Suprapubic skin (tissue), 3 donors: ENCODE measurements at regions not wholly inside any gene's neighbourhood (a gene's known extent, or its start where the extent isn't known, plus 50 kb on each side); places are given as distances from the start of the nearest gene placed in this dataset.

ENCODE experiments used
- POLR2A ChIP-seq, 2 donors: fragments of 450-650 bp; IDR thresholded peaks; one replicate each; pipeline ENCODE4 v1.6.1; 2017; ENCODE audit warnings: antibody characterized with exemption in 2 of 2, mild to moderate bottlenecking in 2 of 2, moderate library complexity in 2 of 2
- TF ChIP-seq, protein P1 (sequence below), 2 donors: fragments of 200-600 bp in 1 of 2; fragments of 450-650 bp in 1 of 2; sonication (generic) in 1 of 2; IDR thresholded peaks; one replicate each; pipeline ENCODE4 v1.5.1; 2016 to 2019; ENCODE audit warnings: antibody characterized with exemption in 2 of 2, mild to moderate bottlenecking in 1 of 2, moderate library complexity in 1 of 2

DNA sequence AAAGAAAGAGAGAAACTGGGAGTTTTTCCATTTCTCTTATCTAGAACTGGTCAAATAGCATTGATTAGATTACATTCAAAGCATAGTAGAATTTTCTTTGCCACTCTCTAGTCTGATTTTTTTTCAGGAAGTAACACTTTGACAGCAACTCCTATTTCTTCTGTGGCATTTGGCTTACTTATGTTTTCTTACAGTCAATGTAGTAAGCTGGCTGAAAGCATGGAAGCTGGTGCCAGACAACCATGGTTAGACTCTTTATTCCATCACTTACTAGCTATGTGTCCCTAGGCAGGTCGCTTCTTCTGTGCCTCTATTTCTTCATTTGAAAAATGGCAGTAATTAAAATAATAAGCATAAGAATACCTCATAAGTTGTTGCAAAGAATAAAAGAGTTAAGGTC lies 54.2 kb upstream of the OPRM1 start:
- TF ChIP-seq POLR2A (IDR thresholded peaks at IDR 0.05): no peak
- TF ChIP-seq, protein P1, sequence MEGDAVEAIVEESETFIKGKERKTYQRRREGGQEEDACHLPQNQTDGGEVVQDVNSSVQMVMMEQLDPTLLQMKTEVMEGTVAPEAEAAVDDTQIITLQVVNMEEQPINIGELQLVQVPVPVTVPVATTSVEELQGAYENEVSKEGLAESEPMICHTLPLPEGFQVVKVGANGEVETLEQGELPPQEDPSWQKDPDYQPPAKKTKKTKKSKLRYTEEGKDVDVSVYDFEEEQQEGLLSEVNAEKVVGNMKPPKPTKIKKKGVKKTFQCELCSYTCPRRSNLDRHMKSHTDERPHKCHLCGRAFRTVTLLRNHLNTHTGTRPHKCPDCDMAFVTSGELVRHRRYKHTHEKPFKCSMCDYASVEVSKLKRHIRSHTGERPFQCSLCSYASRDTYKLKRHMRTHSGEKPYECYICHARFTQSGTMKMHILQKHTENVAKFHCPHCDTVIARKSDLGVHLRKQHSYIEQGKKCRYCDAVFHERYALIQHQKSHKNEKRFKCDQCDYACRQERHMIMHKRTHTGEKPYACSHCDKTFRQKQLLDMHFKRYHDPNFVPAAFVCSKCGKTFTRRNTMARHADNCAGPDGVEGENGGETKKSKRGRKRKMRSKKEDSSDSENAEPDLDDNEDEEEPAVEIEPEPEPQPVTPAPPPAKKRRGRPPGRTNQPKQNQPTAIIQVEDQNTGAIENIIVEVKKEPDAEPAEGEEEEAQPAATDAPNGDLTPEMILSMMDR (IDR thresholded peaks at IDR 0.05): no peak
